IMR-90 (cell line): ENCODE measurements at regions not wholly inside any gene's neighbourhood (a gene's known extent, or its start where the extent isn't known, plus 50 kb on each side); places are given as distances from the start of the nearest gene placed in this dataset.

Source experiments
- ATAC-seq: fragments of 200-7000 bp; cut with Tn5 transposase; 2 replicates; pipeline ENCODE4 v1.9.1; 2020; ENCODE audit warnings: low read depth, mild to moderate bottlenecking, moderate library complexity
- BruUV-seq: library from RNA; stranded (reverse); fragments of 400-500 nt; replicated peaks from 2 replicates; lab custom pipeline; 2021; lab: Mats Ljungman, UMichigan
- CTCF ChIA-PET: fragments of 300-600 bp; formaldehyde crosslinking; extraction: SDS; loops from one replicate; lab custom pipeline; 2021; ENCODE audit warnings: antibody characterized with exemption; lab: Yijun Ruan, JAX
- POLR2A ChIA-PET: fragments of 300-600 bp; sonication (Branson Sonifier 250); formaldehyde crosslinking; loops from one replicate; lab custom pipeline; 2022; ENCODE audit warnings: antibody characterized with exemption; ENCODE audit not compliant: unreplicated experiment; lab: Charles Lee
- DNase-seq: peaks from one replicate; pipeline ENCODE4 v3.0.0; 2013
- H2AFZ ChIP-seq: replicated peaks from 2 replicates; pipeline ENCODE3; 2013; ENCODE audit warnings: low read length, mild to moderate bottlenecking; ENCODE audit not compliant: poor library complexity
- H2AK5ac ChIP-seq: 2 replicates; pipeline ENCODE4 v1.6.1; 2013; ENCODE audit warnings: low read depth, low read length, inconsistent platforms
- H2AK9ac ChIP-seq: replicated peaks from 2 replicates; pipeline ENCODE3; 2013; ENCODE audit warnings: mild to moderate bottlenecking, low read depth, low read length, moderate library complexity; ENCODE audit not compliant: poor library complexity
- H2BK120ac ChIP-seq: 2 replicates; pipeline ENCODE4 v1.6.1; 2013; ENCODE audit warnings: low read depth, low read length, inconsistent platforms
- H2BK15ac ChIP-seq: 3 replicates; pipeline ENCODE4 v1.6.1; 2013; ENCODE audit warnings: low read depth, low read length, inconsistent platforms
- H2BK20ac ChIP-seq: 2 replicates; pipeline ENCODE4 v1.6.1; 2013; ENCODE audit warnings: low read depth, mild to moderate bottlenecking, inconsistent platforms, low read length, moderate library complexity
- H2BK5ac ChIP-seq: 2 replicates; pipeline ENCODE4 v1.6.1; 2013; ENCODE audit warnings: mild to moderate bottlenecking, low read depth, low read length, inconsistent platforms; ENCODE audit not compliant: poor library complexity, severe bottlenecking
- H3K14ac ChIP-seq: replicated peaks from 2 replicates; pipeline ENCODE4 v1.6.1; 2013; ENCODE audit warnings: low read depth, low read length, inconsistent platforms
- H3K18ac ChIP-seq: 2 replicates; pipeline ENCODE4 v1.6.1; 2013; ENCODE audit warnings: low read depth, low read length, control low read depth
- H3K23ac ChIP-seq: 2 replicates; pipeline ENCODE4 v1.6.1; 2013; ENCODE audit warnings: low read depth, low read length, inconsistent platforms
- H3K27ac ChIP-seq: 2 replicates; pipeline ENCODE4 v1.5.1; 2013; ENCODE audit warnings: mild to moderate bottlenecking, control low read depth, low read length; ENCODE audit not compliant: insufficient read depth
- H3K27me3 ChIP-seq: 2 replicates; pipeline ENCODE4 v1.6.1; 2013; ENCODE audit warnings: low read length; ENCODE audit not compliant: control insufficient read depth, insufficient read depth
- H3K36me3 ChIP-seq: 2 replicates; pipeline ENCODE4 v1.6.1; 2013; ENCODE audit warnings: low read length, mixed read lengths; ENCODE audit not compliant: control insufficient read depth, insufficient read depth
- H3K4ac ChIP-seq: 2 replicates; pipeline ENCODE4 v1.6.1; 2013; ENCODE audit warnings: low read depth, low read length, inconsistent platforms
- H3K4me1 ChIP-seq: 2 replicates; pipeline ENCODE4 v1.6.1; 2013; ENCODE audit warnings: low read length, mixed read lengths; ENCODE audit not compliant: control insufficient read depth, insufficient read depth
- H3K4me2 ChIP-seq: 2 replicates; pipeline ENCODE4 v1.6.1; 2013; ENCODE audit warnings: low read depth, mild to moderate bottlenecking, control low read depth, low read length, moderate library complexity
- H3K4me3 ChIP-seq: 2 replicates; pipeline ENCODE4 v1.5.1; 2013; ENCODE audit warnings: low read depth, mild to moderate bottlenecking, control low read depth, low read length, moderate library complexity; ENCODE audit not compliant: insufficient read depth
- H3K56ac ChIP-seq: 2 replicates; pipeline ENCODE4 v1.6.1; 2013; ENCODE audit warnings: low read length, inconsistent platforms; ENCODE audit not compliant: insufficient read depth; ENCODE audit errors: extremely low read depth
- H3K79me1 ChIP-seq, 2 experiments: 2 replicates each; pipeline ENCODE4 v1.6.1; 2013; ENCODE audit warnings: low read length in 2 of 2, inconsistent platforms in 1 of 2, low read depth in 1 of 2
- H3K9ac ChIP-seq: 2 replicates; pipeline ENCODE4 v1.6.1; 2013; ENCODE audit warnings: low read depth, low read length, control low read depth
- H3K9me1 ChIP-seq: 2 replicates; pipeline ENCODE4 v1.6.1; 2013; ENCODE audit warnings: low read length, inconsistent platforms; ENCODE audit not compliant: insufficient read depth
- H3K9me3 ChIP-seq: 2 replicates; pipeline ENCODE4 v1.6.1; 2013; ENCODE audit warnings: low read length; ENCODE audit not compliant: control insufficient read depth, insufficient read depth
- H4K20me1 ChIP-seq: 2 replicates; pipeline ENCODE4 v1.6.1; 2013; ENCODE audit warnings: low read length, inconsistent platforms; ENCODE audit not compliant: insufficient read depth
- H4K5ac ChIP-seq: 2 replicates; pipeline ENCODE4 v1.6.1; 2013; ENCODE audit warnings: mild to moderate bottlenecking, low read depth, low read length, control low read depth
- H4K8ac ChIP-seq, 2 experiments: 2 replicates each; pipeline ENCODE4 v1.6.1; 2013; ENCODE audit warnings: low read depth in 2 of 2, low read length in 2 of 2, control low read depth in 1 of 2, inconsistent platforms in 1 of 2
- H4K91ac ChIP-seq: 2 replicates; pipeline ENCODE4 v1.6.1; 2013; ENCODE audit warnings: low read depth, low read length, inconsistent platforms; ENCODE audit not compliant: insufficient read depth
- BHLHE40 ChIP-seq: fragments of 150-350 bp; IDR thresholded peaks from 2 replicates; pipeline ENCODE4 v1.6.1; 2016; ENCODE audit warnings: mild to moderate bottlenecking, low read depth, low read length
- CEBPB ChIP-seq: IDR thresholded peaks from 2 replicates; pipeline ENCODE4 v1.6.1; 2012; ENCODE audit warnings: low read depth, low read length, improper control_type of control experiment
- FOS ChIP-seq: fragments of 150-350 bp; IDR thresholded peaks from 2 replicates; pipeline ENCODE4 v1.6.1; 2016; ENCODE audit warnings: low read depth, low read length
- MAZ ChIP-seq: IDR thresholded peaks from 2 replicates; pipeline ENCODE4 v1.6.1; 2012; ENCODE audit warnings: low read depth, mild to moderate bottlenecking, low read length, improper control_type of control experiment, moderate library complexity, borderline replicate concordance
- MXI1 ChIP-seq: IDR thresholded peaks from 2 replicates; pipeline ENCODE4 v1.6.1; 2012; ENCODE audit warnings: low read depth, mild to moderate bottlenecking, low read length, moderate library complexity, borderline replicate concordance
- NFE2L2 ChIP-seq: fragments of 150-350 bp; IDR thresholded peaks from 2 replicates; pipeline ENCODE4 v1.6.1; 2016; ENCODE audit warnings: low read depth, mild to moderate bottlenecking, low read length
- POLR2A ChIP-seq: IDR thresholded peaks from 2 replicates; pipeline ENCODE4 v1.6.1; 2012; ENCODE audit warnings: mild to moderate bottlenecking, low read depth, low read length
- RCOR1 ChIP-seq: IDR thresholded peaks from 2 replicates; pipeline ENCODE4 v1.6.1; 2012; ENCODE audit warnings: mild to moderate bottlenecking, low read length, improper control_type of control experiment; ENCODE audit not compliant: insufficient replicate concordance
- RFX5 ChIP-seq: IDR thresholded peaks from 2 replicates; pipeline ENCODE4 v1.8.0; 2012; ENCODE audit warnings: low read depth, mild to moderate bottlenecking, low read length, moderate library complexity
- WGBS, 2 experiments: methylation state at CpG; one replicate each; pipeline versions ENCODE4 v1.1.5 to v1.1.7; 2013; ENCODE audit warnings: missing lambda C conversion rate in 2 of 2; ENCODE audit not compliant: insufficient read length in 1 of 2; ENCODE audit errors: extremely low coverage in 2 of 2; 5-methylcytosine and 5-hydroxymethylcytosine counted together
- dilution Hi-C: fragments of 300-500 bp; cut with HindIII; formaldehyde crosslinking; loops from one replicate; pipeline ENCODE4 v1.14.3; 2018; ENCODE audit warnings: low sequenced_read_pairs; ENCODE audit not compliant: unreplicated experiment
- in situ Hi-C: fragments of 300-500 bp; cut with MboI; formaldehyde crosslinking; loops from 3 replicates; pipeline ENCODE4 v1.14.3; 2019; ENCODE audit warnings: low sequenced_read_pairs, inconsistent platforms, mixed read lengths
- intact Hi-C: fragments of 100-400 bp; cut with micrococcal nuclease; formaldehyde crosslinking; loops from 2 replicates; pipeline ENCODE4 v1.10.0; 2022
- TF ChIP-seq, protein P1 (sequence below): conservative IDR thresholded peaks from 2 replicates; pipeline ENCODE4 v1.5.1; 2012; ENCODE audit warnings: mild to moderate bottlenecking, low read depth, low read length, improper control_type of control experiment
- TF ChIP-seq, protein P2 (sequence below): fragments of 150-350 bp; IDR thresholded peaks from 2 replicates; pipeline ENCODE4 v1.6.1; 2016; ENCODE audit warnings: low read depth, mild to moderate bottlenecking, low read length, moderate library complexity, borderline replicate concordance
- TF ChIP-seq, protein P3 (sequence below): fragments of 150-350 bp; IDR thresholded peaks from 2 replicates; pipeline ENCODE4 v1.6.1; 2017; ENCODE audit warnings: mild to moderate bottlenecking, antibody characterized with exemption, low read length, low read depth

DNA sequence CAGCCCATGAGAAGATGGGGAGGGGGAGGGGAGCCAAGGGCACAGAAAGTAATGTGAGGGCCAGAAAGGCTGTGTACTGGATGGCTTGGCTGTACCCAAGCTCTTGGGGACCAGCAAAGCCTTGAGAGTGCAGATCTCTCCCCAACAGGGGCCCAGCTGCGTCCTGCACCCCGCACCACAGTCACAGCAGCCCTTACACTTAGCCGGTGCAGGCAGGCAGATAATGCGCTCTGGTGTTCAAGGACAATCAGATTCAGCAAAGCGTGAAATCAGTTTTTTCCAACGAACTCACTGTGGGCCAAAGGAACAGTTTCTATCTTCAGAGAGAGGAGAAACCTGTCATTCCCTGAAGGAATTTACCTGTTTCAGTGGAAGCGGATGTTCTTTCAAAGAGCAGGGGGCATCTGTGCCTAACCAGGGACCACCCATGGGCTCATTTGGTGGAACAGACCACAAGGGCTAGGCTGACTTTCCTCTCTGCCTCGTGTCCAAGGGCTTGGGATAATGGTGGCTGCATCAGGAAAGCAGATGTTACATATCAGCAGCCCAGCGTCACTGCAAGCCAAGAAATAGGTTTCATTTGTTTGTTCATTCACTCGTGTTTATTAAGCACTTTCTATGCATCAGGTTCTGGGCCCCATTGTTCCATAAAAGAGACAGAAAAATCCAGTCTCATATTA, 81.2 kb upstream of the SPON1 start:
- TF ChIP-seq NFE2L2 (no peak), BHLHE40 (no peak), MAZ (no peak), CEBPB (no peak), RFX5 (no peak), MXI1 (no peak), POLR2A (no peak), FOS (no peak), RCOR1 (no peak)
- TF ChIP-seq, protein P1, sequence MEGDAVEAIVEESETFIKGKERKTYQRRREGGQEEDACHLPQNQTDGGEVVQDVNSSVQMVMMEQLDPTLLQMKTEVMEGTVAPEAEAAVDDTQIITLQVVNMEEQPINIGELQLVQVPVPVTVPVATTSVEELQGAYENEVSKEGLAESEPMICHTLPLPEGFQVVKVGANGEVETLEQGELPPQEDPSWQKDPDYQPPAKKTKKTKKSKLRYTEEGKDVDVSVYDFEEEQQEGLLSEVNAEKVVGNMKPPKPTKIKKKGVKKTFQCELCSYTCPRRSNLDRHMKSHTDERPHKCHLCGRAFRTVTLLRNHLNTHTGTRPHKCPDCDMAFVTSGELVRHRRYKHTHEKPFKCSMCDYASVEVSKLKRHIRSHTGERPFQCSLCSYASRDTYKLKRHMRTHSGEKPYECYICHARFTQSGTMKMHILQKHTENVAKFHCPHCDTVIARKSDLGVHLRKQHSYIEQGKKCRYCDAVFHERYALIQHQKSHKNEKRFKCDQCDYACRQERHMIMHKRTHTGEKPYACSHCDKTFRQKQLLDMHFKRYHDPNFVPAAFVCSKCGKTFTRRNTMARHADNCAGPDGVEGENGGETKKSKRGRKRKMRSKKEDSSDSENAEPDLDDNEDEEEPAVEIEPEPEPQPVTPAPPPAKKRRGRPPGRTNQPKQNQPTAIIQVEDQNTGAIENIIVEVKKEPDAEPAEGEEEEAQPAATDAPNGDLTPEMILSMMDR = no peak
- TF ChIP-seq, protein P2, sequence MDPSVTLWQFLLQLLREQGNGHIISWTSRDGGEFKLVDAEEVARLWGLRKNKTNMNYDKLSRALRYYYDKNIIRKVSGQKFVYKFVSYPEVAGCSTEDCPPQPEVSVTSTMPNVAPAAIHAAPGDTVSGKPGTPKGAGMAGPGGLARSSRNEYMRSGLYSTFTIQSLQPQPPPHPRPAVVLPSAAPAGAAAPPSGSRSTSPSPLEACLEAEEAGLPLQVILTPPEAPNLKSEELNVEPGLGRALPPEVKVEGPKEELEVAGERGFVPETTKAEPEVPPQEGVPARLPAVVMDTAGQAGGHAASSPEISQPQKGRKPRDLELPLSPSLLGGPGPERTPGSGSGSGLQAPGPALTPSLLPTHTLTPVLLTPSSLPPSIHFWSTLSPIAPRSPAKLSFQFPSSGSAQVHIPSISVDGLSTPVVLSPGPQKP = no peak
- TF ChIP-seq, protein P3, sequence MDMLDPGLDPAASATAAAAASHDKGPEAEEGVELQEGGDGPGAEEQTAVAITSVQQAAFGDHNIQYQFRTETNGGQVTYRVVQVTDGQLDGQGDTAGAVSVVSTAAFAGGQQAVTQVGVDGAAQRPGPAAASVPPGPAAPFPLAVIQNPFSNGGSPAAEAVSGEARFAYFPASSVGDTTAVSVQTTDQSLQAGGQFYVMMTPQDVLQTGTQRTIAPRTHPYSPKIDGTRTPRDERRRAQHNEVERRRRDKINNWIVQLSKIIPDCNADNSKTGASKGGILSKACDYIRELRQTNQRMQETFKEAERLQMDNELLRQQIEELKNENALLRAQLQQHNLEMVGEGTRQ = no peak
- Histone ChIP-seq H3K14ac (no peak overlapping the region), H2BK5ac (no peak overlapping the region), H3K4ac (no peak overlapping the region), H2AK5ac (no peak overlapping the region), H3K56ac (no peak overlapping the region), H3K4me3 (no peak overlapping the region), H3K36me3 (no peaks in the 10 kb centered on the region), H4K20me1 (no peaks in the 10 kb centered on the region), H3K27me3 (no peaks in the 10 kb centered on the region), H2BK120ac (no peak overlapping the region), H2AFZ (no peak overlapping the region), H4K91ac (no peak overlapping the region), H3K27ac (no peak overlapping the region), H2BK15ac (no peak overlapping the region), H4K8ac (no peak overlapping the region), H3K23ac (no peak overlapping the region), H2AK9ac (no peak overlapping the region), H3K4me1 (no peaks in the 10 kb centered on the region), H3K79me1 (no peaks in the 10 kb centered on the region), H3K9me1 (no peaks in the 10 kb centered on the region), H3K9ac (no peak overlapping the region), H3K18ac (no peak overlapping the region), H2BK20ac (no peak overlapping the region), H3K4me2 (no peak overlapping the region), H3K9me3 (no peaks in the 10 kb centered on the region), H4K5ac (no peak overlapping the region)
- CTCF ChIA-PET = no interaction called here
- ATAC-seq (no peak), DNase-seq (no peak)
- no TSS peak for BruUV-seq
- in situ Hi-C loops (no loop called here), dilution Hi-C loops (no loop called here), intact Hi-C loops (no loop called here)
- POLR2A ChIA-PET = no interaction called here
- 80% methylated on average over 5 of the region's 10 CpGs; no CpG with 5 or more reads in 1 of the 2 experiments for WGBS, 2 experiments
